ENCODE measurements at regions not wholly inside any gene's neighbourhood (a gene's known extent, or its start where the extent isn't known, plus 50 kb on each side); places are given as distances from the start of the nearest gene placed in this dataset.

GRCh38 chr6:169051371-169051770 is 202.3 kb downstream of the THBS2 start:
- H3K36me3 ChIP-seq = no peaks in the 10 kb centered on the region
- H3K4me1 ChIP-seq = no peaks in the 10 kb centered on the region
- no peaks in the 10 kb centered on the region for H3K27me3 ChIP-seq
- no peak for TF ChIP-seq POLR2A (IDR thresholded peaks at IDR 0.05)
- TF ChIP-seq CTCF (IDR thresholded peaks at IDR 0.05) = no peak
- no peak for TF ChIP-seq POLR2AphosphoS5 (IDR thresholded peaks at IDR 0.05)
- TF ChIP-seq EP300 (IDR thresholded peaks at IDR 0.05) = no peak
- ATAC-seq = no peak
- 73 to 91% methylated on average over 1 of the region's 1 CpG for WGBS, 2 donors (ENCODE audit: low coverage in 1 of 2)
- peaks cover 0 to 5% (median 0%) of the 10 kb centered on the region in 3 donors for H3K9me3 ChIP-seq
- no peak overlapping the region for H3K4me3 ChIP-seq
- H3K27ac ChIP-seq = no peak overlapping the region

GRCh38 chr6:169048865-169049205 is 204.8 kb downstream of the THBS2 start:
- Histone ChIP-seq H3K27me3 (no peaks in the 10 kb centered on the region), H3K36me3 (no peaks in the 10 kb centered on the region), H3K4me1 (peaks cover 0 to 17% (median 0%) of the 10 kb centered on the region in 3 donors), H3K27ac (no peak overlapping the region), H3K9me3 (no peaks in the 10 kb centered on the region), H3K4me3 (no peak overlapping the region)
- TF ChIP-seq EP300 (IDR thresholded peaks at IDR 0.05) (no peak), CTCF (IDR thresholded peaks at IDR 0.05) (no peak), POLR2A (IDR thresholded peaks at IDR 0.05) (no peak), POLR2AphosphoS5 (IDR thresholded peaks at IDR 0.05) (no peak)
- ATAC-seq = no peak
- WGBS, 2 donors (ENCODE audit: low coverage in 1 of 2) = 83 to 91% methylated on average over 9 to 10 of the region's 11 CpGs

- TF ChIP-seq POLR2A (IDR thresholded peaks at IDR 0.05) (no peak), POLR2AphosphoS5 (IDR thresholded peaks at IDR 0.05) (no peak), CTCF (IDR thresholded peaks at IDR 0.05) (no peak), EP300 (IDR thresholded peaks at IDR 0.05) (no peak)
- H3K4me3 ChIP-seq = no peak overlapping the region
- 91 to 96% methylated on average over 12 to 17 of the region's 18 CpGs for WGBS, 2 donors (ENCODE audit: low coverage in 1 of 2)
- H3K9me3 ChIP-seq = no peaks in the 10 kb centered on the region
- no peak for ATAC-seq
- H3K4me1 ChIP-seq = peaks cover 0 to 17% (median 0%) of the 10 kb centered on the region in 3 donors
- no peaks in the 10 kb centered on the region for H3K27me3 ChIP-seq
- H3K27ac ChIP-seq = no peak overlapping the region
- H3K36me3 ChIP-seq = no peaks in the 10 kb centered on the region
Measured at GRCh38 chr6:169048185-169048864, 205.3 kb downstream of the THBS2 start.

GRCh38 chr6:169047345-169047744 is 206.3 kb downstream of the THBS2 start:
- TF ChIP-seq EP300 (IDR thresholded peaks at IDR 0.05) (no peak), CTCF (IDR thresholded peaks at IDR 0.05) (no peak), POLR2A (IDR thresholded peaks at IDR 0.05) (no peak)
- Histone ChIP-seq H3K27ac (no peak overlapping the region), H3K4me3 (no peak overlapping the region), H3K27me3 (no peaks in the 10 kb centered on the region), H3K9me3 (no peaks in the 10 kb centered on the region), H3K36me3 (no peaks in the 10 kb centered on the region), H3K4me1 (peaks cover 0 to 17% (median 0%) of the 10 kb centered on the region in 3 donors)
- WGBS, 2 donors (ENCODE audit: low coverage in 1 of 2) = 79 to 82% methylated on average over 2 to 4 of the region's 6 CpGs
- ATAC-seq = no peak

GRCh38 chr6:169046483-169047192 is 207.0 kb downstream of the THBS2 start:
- ATAC-seq = no peak
- Histone ChIP-seq H3K27ac (no peak overlapping the region), H3K27me3 (no peaks in the 10 kb centered on the region), H3K4me3 (no peak overlapping the region), H3K36me3 (no peaks in the 10 kb centered on the region), H3K4me1 (peaks cover 0 to 17% (median 0%) of the 10 kb centered on the region in 3 donors), H3K9me3 (no peaks in the 10 kb centered on the region)
- TF ChIP-seq POLR2A (IDR thresholded peaks at IDR 0.05) = no peak
- no peak for TF ChIP-seq EP300 (IDR thresholded peaks at IDR 0.05)
- TF ChIP-seq CTCF (IDR thresholded peaks at IDR 0.05) = no peak
- TF ChIP-seq POLR2AphosphoS5 (IDR thresholded peaks at IDR 0.05) = no peak
- 66 to 94% methylated on average over 8 to 10 of the region's 10 CpGs for WGBS, 2 donors (ENCODE audit: low coverage in 1 of 2)

All from gastroesophageal sphincter (tissue), 4 donors.